Ovary (tissue), 3 donors: ENCODE measurements at regions not wholly inside any gene's neighbourhood (a gene's known extent, or its start where the extent isn't known, plus 50 kb on each side); places are given as distances from the start of the nearest gene placed in this dataset.

Source experiments
- CTCF ChIP-seq, 3 donors: fragments of 450-650 bp in 2 of 3; fragments of 200-600 bp in 1 of 3; IDR thresholded peaks; one replicate each; pipeline versions ENCODE4 v1.5.1 to v1.8.0; 2016 to 2022; ENCODE audit warnings: antibody characterized with exemption in 3 of 3, mild to moderate bottlenecking in 1 of 3
- EP300 ChIP-seq: sonication (generic); formaldehyde crosslinking; IDR thresholded peaks from one replicate; pipeline ENCODE4 v1.6.1; 2017; ENCODE audit warnings: antibody characterized with exemption
- POLR2A ChIP-seq: fragments of 450-650 bp; IDR thresholded peaks from one replicate; pipeline ENCODE4 v1.6.1; 2017; ENCODE audit warnings: antibody characterized with exemption, mild to moderate bottlenecking, moderate library complexity
- donor health status: DM: no; HTN: no; CAD: no.

- TF ChIP-seq POLR2A = no peak
- TF ChIP-seq CTCF (IDR thresholded peaks at IDR 0.05) = no peak
- TF ChIP-seq EP300 = no peak
These were observed 660.1 kb downstream of the MED13L start for GRCh38 chr12:115617391-115617790.
